ENCODE measurements at regions not wholly inside any gene's neighbourhood (a gene's known extent, or its start where the extent isn't known, plus 50 kb on each side); places are given as distances from the start of the nearest gene placed in this dataset.

DNA sequence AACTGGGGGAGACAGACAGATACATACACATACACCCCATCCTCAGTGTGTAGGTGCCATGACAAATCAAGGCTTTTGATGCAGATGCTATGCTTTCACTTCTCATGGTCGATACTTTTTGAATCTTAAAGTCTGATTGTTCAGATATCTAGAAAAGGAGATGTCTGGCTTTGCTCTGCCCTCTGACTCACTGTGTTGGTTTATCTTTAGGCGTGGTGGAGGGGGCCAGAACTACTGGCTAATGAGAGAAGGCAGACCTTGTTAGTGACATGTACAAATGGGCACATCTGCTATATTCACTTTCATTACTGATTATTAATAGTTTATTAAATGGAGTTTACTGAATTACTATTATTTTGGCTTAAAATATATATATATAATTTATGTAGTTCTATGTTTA, 444.3 kb upstream of the RGS6 start:
- Histone ChIP-seq H4K20me1 (ENCODE audit: insufficient read depth) (peaks cover 33% of the 10 kb centered on the region), H3K4me2 (no peak overlapping the region), H3K9me3 (ENCODE audit: insufficient read depth, low read depth) (no peaks in the 10 kb centered on the region), H3K4me3 (no peak overlapping the region), H2AFZ (no peak overlapping the region), H3K36me3 (ENCODE audit: low read depth) (no peaks in the 10 kb centered on the region), H3K27me3 (ENCODE audit: insufficient read depth, low read depth) (no peaks in the 10 kb centered on the region), H3K9me2 (ENCODE audit: insufficient read depth) (no peaks in the 10 kb centered on the region), H3K27ac (0 out of 2 replicates have a peak overlapping the region, but pooled peaks have one; percentile 11), H3K79me2 (ENCODE audit: low read depth) (peaks cover 73% of the 10 kb centered on the region), H3K4me1 (replicated peaks; ENCODE audit: insufficient read depth) (no peaks in the 10 kb centered on the region; the same call in 1 of the 2 replicates), H3F3A (ENCODE audit: insufficient read depth, low read depth) (peaks cover 5% of the 10 kb centered on the region; the same call in 1 of the 2 replicates)
- ChIA-PET CTCF (no interaction called here), POLR2A (ENCODE audit: unreplicated experiment) (no interaction called here)
- intact Hi-C loops (cut with micrococcal nuclease; ENCODE audit: unreplicated experiment) = no loop called here
- no peak for DNase-seq
- TF ChIP-seq, protein P1, sequence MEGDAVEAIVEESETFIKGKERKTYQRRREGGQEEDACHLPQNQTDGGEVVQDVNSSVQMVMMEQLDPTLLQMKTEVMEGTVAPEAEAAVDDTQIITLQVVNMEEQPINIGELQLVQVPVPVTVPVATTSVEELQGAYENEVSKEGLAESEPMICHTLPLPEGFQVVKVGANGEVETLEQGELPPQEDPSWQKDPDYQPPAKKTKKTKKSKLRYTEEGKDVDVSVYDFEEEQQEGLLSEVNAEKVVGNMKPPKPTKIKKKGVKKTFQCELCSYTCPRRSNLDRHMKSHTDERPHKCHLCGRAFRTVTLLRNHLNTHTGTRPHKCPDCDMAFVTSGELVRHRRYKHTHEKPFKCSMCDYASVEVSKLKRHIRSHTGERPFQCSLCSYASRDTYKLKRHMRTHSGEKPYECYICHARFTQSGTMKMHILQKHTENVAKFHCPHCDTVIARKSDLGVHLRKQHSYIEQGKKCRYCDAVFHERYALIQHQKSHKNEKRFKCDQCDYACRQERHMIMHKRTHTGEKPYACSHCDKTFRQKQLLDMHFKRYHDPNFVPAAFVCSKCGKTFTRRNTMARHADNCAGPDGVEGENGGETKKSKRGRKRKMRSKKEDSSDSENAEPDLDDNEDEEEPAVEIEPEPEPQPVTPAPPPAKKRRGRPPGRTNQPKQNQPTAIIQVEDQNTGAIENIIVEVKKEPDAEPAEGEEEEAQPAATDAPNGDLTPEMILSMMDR (conservative IDR thresholded peaks at IDR 0.05) = no peak
- no peak for TF ChIP-seq EZH2 (IDR thresholded peaks at IDR 0.05; ENCODE audit: low read depth)
- BruUV-seq (replicated peaks) = no TSS peak

DNA sequence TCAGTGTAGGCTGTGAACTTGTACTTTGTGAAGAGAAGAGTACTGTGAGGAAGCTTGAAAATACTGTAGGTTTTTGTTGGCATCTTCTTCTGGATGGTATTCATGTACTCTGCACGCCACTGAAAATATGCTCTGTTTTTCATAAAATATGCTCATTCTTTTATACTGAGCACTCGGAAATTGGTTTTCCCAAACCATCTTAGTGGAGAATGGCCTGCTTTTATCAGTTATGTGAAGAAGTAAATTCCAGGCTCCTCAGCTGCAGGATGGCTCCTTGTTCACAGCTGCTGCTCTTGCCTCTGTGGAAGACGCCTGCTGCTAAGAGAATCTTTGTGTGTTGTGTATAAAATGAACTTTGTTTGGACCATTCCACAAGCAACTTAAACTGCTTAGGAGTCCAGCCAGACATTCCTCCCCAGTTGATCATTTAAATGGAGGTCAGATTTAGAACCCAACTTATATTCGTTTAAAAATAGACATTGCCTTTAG, 443.5 kb upstream of the RGS6 start:
- ChIA-PET CTCF (no interaction called here), POLR2A (ENCODE audit: unreplicated experiment) (no interaction called here)
- no peak for DNase-seq
- no peak overlapping the region for H3K27ac ChIP-seq
- no peak overlapping the region for H2AFZ ChIP-seq
- H3K4me3 ChIP-seq = no peak overlapping the region
- peaks cover 34% of the 10 kb centered on the region for H4K20me1 ChIP-seq (ENCODE audit: insufficient read depth)
- no peaks in the 10 kb centered on the region for H3K36me3 ChIP-seq (ENCODE audit: low read depth)
- intact Hi-C loops (cut with micrococcal nuclease; ENCODE audit: unreplicated experiment) = no loop called here
- no peaks in the 10 kb centered on the region for H3K27me3 ChIP-seq (ENCODE audit: insufficient read depth, low read depth)
- no peaks in the 10 kb centered on the region for H3K9me3 ChIP-seq (ENCODE audit: insufficient read depth, low read depth)
- peaks cover 5% of the 10 kb centered on the region; the same call in 1 of the 2 replicates for H3F3A ChIP-seq (ENCODE audit: insufficient read depth, low read depth)
- no peak overlapping the region for H3K4me2 ChIP-seq
- H3K4me1 ChIP-seq (replicated peaks; ENCODE audit: insufficient read depth) = no peaks in the 10 kb centered on the region; the same call in 1 of the 2 replicates
- BruUV-seq (replicated peaks) = no TSS peak
- TF ChIP-seq EZH2 (IDR thresholded peaks at IDR 0.05; ENCODE audit: low read depth) = no peak
- TF ChIP-seq, protein P1 (conservative IDR thresholded peaks at IDR 0.05) = no peak
- no peaks in the 10 kb centered on the region for H3K9me2 ChIP-seq (ENCODE audit: insufficient read depth)
- H3K79me2 ChIP-seq (ENCODE audit: low read depth) = peaks cover 75% of the 10 kb centered on the region

DNA sequence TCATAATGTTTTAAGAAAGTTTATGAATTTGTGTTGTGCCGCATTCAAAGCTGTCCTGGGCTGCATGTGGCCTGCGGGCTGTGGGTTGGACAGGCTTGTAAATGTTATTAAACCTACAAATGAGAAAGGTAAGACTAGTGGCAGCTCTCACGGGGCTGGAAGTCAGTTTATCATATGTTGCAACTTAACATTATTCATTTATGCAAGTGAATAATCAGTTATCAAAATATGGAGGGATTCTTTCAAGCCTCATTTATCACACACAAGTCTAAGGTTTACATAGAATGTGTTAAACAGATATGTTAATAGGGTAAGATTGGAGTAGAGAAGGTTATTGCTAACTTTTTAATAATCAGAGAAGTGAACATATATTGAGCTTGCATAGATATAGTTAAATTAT, 442.5 kb upstream of the RGS6 start:
- ChIA-PET POLR2A (ENCODE audit: unreplicated experiment) (no interaction called here), CTCF (no interaction called here)
- no peak overlapping the region for H3K27ac ChIP-seq

More for the DNA sequence above, 442.5 kb upstream of the RGS6 start:
- BruUV-seq (replicated peaks) = no TSS peak
- Histone ChIP-seq H3K4me2 (no peak overlapping the region), H3K9me3 (ENCODE audit: insufficient read depth, low read depth) (no peaks in the 10 kb centered on the region), H4K20me1 (ENCODE audit: insufficient read depth) (peaks cover 31% of the 10 kb centered on the region), H3K27me3 (ENCODE audit: insufficient read depth, low read depth) (no peaks in the 10 kb centered on the region), H3K4me1 (replicated peaks; ENCODE audit: insufficient read depth) (no peaks in the 10 kb centered on the region; the same call in 1 of the 2 replicates), H3F3A (ENCODE audit: insufficient read depth, low read depth) (peaks cover 5% of the 10 kb centered on the region; the same call in 1 of the 2 replicates), H2AFZ (no peak overlapping the region), H3K4me3 (no peak overlapping the region), H3K9me2 (ENCODE audit: insufficient read depth) (no peaks in the 10 kb centered on the region), H3K36me3 (ENCODE audit: low read depth) (no peaks in the 10 kb centered on the region), H3K79me2 (ENCODE audit: low read depth) (peaks cover 77% of the 10 kb centered on the region)
- no peak for DNase-seq
- intact Hi-C loops (cut with micrococcal nuclease; ENCODE audit: unreplicated experiment) = no loop called here
- TF ChIP-seq EZH2 (IDR thresholded peaks at IDR 0.05; ENCODE audit: low read depth) = no peak
- TF ChIP-seq, protein P1 (conservative IDR thresholded peaks at IDR 0.05) = no peak

Data from PC-9 (cell line).